ENCODE measurements at regions not wholly inside any gene's neighbourhood (a gene's known extent, or its start where the extent isn't known, plus 50 kb on each side); places are given as distances from the start of the nearest gene placed in this dataset.

DNA sequence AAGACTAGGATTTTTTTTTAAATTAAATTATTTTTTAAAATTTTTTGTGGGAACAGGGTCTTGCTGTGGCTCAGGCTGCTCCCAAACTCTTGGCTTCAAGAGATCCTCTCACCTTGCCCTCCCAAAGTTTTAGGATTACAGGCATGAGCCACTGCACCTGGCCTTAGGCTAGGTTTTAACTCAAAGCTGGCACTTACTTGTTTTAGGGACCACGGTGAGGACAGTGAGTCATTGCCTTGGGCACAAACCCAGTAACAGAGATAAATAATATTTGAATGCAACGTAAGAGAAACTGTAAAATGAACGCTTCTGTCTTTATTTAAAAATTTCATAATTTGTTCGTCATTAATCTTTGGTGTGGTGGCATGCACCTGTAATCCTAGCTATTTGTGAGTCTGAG, 96.6 kb downstream of the GATA3 start:
- Histone ChIP-seq H3K9me3 (ENCODE audit: control insufficient read depth, insufficient read depth, low read length) (peaks cover 6% of the 10 kb centered on the region; the same call in 1 of the 2 replicates), H4K20me1 (ENCODE audit: insufficient read depth, low read length) (no peaks in the 10 kb centered on the region), H2BK5ac (ENCODE audit: low read depth, low read length, poor library complexity, severe bottlenecking) (no peak overlapping the region), H3K14ac (replicated peaks; ENCODE audit: low read depth, low read length) (no peak overlapping the region), H3K27ac (ENCODE audit: insufficient read depth, low read length) (no peak overlapping the region), H2AFZ (replicated peaks; ENCODE audit: low read length, poor library complexity) (no peak overlapping the region), H4K8ac (ENCODE audit: low read depth in 2 of 2, low read length in 2 of 2) (no peak overlapping the region), H2AK5ac (ENCODE audit: low read depth, low read length) (no peak overlapping the region), H3K4me2 (ENCODE audit: low read depth, low read length) (no peak overlapping the region), H3K4me3 (ENCODE audit: insufficient read depth, low read depth, low read length) (no peak overlapping the region), H3K79me1 (ENCODE audit: low read depth in 1 of 2, low read length in 2 of 2) (no peaks in the 10 kb centered on the region), H3K9ac (ENCODE audit: low read depth, low read length) (no peak overlapping the region), H2AK9ac (replicated peaks; ENCODE audit: low read depth, low read length, poor library complexity) (no peak overlapping the region), H3K36me3 (ENCODE audit: control insufficient read depth, insufficient read depth, low read length) (no peaks in the 10 kb centered on the region), H2BK15ac (ENCODE audit: low read depth, low read length) (no peak overlapping the region), H2BK120ac (ENCODE audit: low read depth, low read length) (no peak overlapping the region), H4K91ac (ENCODE audit: insufficient read depth, low read depth, low read length) (no peak overlapping the region), H3K4ac (ENCODE audit: low read depth, low read length) (no peak overlapping the region), H3K56ac (ENCODE audit: extremely low read depth, insufficient read depth, low read length) (no peak overlapping the region), H3K23ac (ENCODE audit: low read depth, low read length) (no peak overlapping the region), H3K4me1 (ENCODE audit: control insufficient read depth, insufficient read depth, low read length) (no peaks in the 10 kb centered on the region), H3K18ac (ENCODE audit: low read depth, low read length) (no peak overlapping the region), H2BK20ac (ENCODE audit: low read depth, low read length) (no peak overlapping the region), H3K9me1 (ENCODE audit: insufficient read depth, low read length) (no peaks in the 10 kb centered on the region), H4K5ac (ENCODE audit: low read depth, low read length) (no peak overlapping the region), H3K27me3 (ENCODE audit: control insufficient read depth, insufficient read depth, low read length) (no peaks in the 10 kb centered on the region)
- WGBS, 2 experiments (ENCODE audit: extremely low coverage in 2 of 2, insufficient read length in 1 of 2), result no CpG with 5 or more reads among the region's 4 CpGs
- no TSS peak for BruUV-seq (replicated peaks)
- in situ Hi-C loops (cut with MboI; ENCODE audit: low sequenced_read_pairs), result no loop called here
- intact Hi-C loops (cut with micrococcal nuclease), result no loop called here
- dilution Hi-C loops (cut with HindIII; ENCODE audit: low sequenced_read_pairs, unreplicated experiment), result no loop called here
- CTCF ChIA-PET, result no interaction called here
- POLR2A ChIA-PET (ENCODE audit: unreplicated experiment), result no interaction called here
- TF ChIP-seq CTCF (conservative IDR thresholded peaks at IDR 0.05; ENCODE audit: low read depth, low read length) (no peak), RAD21 (IDR thresholded peaks at IDR 0.05; ENCODE audit: low read length) (no peak), RCOR1 (IDR thresholded peaks at IDR 0.05; ENCODE audit: insufficient replicate concordance, low read length) (no peak), MAZ (IDR thresholded peaks at IDR 0.05; ENCODE audit: borderline replicate concordance, low read depth, low read length) (no peak), CHD1 (IDR thresholded peaks at IDR 0.05; ENCODE audit: low read depth, low read length) (no peak), CEBPB (IDR thresholded peaks at IDR 0.05; ENCODE audit: low read depth, low read length) (no peak), BHLHE40 (IDR thresholded peaks at IDR 0.05; ENCODE audit: low read depth, low read length) (no peak), MXI1 (IDR thresholded peaks at IDR 0.05; ENCODE audit: borderline replicate concordance, low read depth, low read length) (no peak), NFE2L2 (IDR thresholded peaks at IDR 0.05; ENCODE audit: low read depth, low read length) (no peak), FOS (IDR thresholded peaks at IDR 0.05; ENCODE audit: low read depth, low read length) (no peak), MAFK (IDR thresholded peaks at IDR 0.05; ENCODE audit: low read depth, low read length) (no peak), SMC3 (IDR thresholded peaks at IDR 0.05; ENCODE audit: low read depth, low read length) (no peak), POLR2A (IDR thresholded peaks at IDR 0.05; ENCODE audit: low read depth, low read length) (no peak), RFX5 (IDR thresholded peaks at IDR 0.05; ENCODE audit: low read depth, low read length) (no peak)
- TF ChIP-seq, protein P1, sequence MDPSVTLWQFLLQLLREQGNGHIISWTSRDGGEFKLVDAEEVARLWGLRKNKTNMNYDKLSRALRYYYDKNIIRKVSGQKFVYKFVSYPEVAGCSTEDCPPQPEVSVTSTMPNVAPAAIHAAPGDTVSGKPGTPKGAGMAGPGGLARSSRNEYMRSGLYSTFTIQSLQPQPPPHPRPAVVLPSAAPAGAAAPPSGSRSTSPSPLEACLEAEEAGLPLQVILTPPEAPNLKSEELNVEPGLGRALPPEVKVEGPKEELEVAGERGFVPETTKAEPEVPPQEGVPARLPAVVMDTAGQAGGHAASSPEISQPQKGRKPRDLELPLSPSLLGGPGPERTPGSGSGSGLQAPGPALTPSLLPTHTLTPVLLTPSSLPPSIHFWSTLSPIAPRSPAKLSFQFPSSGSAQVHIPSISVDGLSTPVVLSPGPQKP (IDR thresholded peaks at IDR 0.05; ENCODE audit: borderline replicate concordance, low read depth, low read length), result no peak
- TF ChIP-seq, protein P2, sequence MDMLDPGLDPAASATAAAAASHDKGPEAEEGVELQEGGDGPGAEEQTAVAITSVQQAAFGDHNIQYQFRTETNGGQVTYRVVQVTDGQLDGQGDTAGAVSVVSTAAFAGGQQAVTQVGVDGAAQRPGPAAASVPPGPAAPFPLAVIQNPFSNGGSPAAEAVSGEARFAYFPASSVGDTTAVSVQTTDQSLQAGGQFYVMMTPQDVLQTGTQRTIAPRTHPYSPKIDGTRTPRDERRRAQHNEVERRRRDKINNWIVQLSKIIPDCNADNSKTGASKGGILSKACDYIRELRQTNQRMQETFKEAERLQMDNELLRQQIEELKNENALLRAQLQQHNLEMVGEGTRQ (IDR thresholded peaks at IDR 0.05; ENCODE audit: low read depth, low read length), result no peak
- no peak for ATAC-seq (ENCODE audit: low read depth)
- DNase-seq, result no peak

Measured in IMR-90 (cell line).